ENCODE measurements at regions not wholly inside any gene's neighbourhood (a gene's known extent, or its start where the extent isn't known, plus 50 kb on each side); places are given as distances from the start of the nearest gene placed in this dataset.

GRCh38 chr2:120423167-120423943 is 77.4 kb downstream of the INHBB start:
- H3K4me3 ChIP-seq: no peak overlapping the region
- no peak overlapping the region for H3K27ac ChIP-seq

DNA sequence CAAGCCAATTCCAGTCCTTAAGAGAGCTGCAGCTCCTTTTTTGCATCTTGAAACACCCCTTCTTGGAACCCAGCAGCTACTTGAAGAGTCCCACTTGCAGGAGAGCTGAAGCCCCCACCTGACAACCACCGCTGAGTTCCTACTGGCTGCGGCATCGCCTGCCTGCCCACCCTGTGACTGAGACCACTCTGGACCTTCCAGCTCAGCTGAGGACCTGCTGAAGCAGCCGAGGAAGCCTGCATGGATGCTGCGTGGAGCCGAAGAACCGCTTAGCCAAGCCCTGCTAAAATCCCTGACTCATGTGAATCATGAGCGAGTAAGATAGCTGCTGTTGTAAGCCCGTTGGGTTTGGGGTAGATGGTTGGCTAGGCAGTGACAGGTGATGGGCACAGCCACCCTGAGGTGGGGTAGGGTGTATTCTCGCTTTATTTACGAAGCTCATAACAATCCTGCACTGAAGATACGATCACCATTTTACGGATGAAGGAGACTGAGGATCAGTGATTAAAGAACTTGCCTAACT is 78.4 kb downstream of the INHBB start:
- H3K4me3 ChIP-seq: no peak overlapping the region
- no peak overlapping the region for H3K27ac ChIP-seq

- no peak overlapping the region for H3K27ac ChIP-seq
- H3K4me3 ChIP-seq: no peak overlapping the region
These were observed 79.1 kb downstream of the INHBB start for GRCh38 chr2:120425014-120425413.

GRCh38 chr2:120428748-120429147 is 82.8 kb downstream of the INHBB start:
- no peak overlapping the region for H3K4me3 ChIP-seq

DNA sequence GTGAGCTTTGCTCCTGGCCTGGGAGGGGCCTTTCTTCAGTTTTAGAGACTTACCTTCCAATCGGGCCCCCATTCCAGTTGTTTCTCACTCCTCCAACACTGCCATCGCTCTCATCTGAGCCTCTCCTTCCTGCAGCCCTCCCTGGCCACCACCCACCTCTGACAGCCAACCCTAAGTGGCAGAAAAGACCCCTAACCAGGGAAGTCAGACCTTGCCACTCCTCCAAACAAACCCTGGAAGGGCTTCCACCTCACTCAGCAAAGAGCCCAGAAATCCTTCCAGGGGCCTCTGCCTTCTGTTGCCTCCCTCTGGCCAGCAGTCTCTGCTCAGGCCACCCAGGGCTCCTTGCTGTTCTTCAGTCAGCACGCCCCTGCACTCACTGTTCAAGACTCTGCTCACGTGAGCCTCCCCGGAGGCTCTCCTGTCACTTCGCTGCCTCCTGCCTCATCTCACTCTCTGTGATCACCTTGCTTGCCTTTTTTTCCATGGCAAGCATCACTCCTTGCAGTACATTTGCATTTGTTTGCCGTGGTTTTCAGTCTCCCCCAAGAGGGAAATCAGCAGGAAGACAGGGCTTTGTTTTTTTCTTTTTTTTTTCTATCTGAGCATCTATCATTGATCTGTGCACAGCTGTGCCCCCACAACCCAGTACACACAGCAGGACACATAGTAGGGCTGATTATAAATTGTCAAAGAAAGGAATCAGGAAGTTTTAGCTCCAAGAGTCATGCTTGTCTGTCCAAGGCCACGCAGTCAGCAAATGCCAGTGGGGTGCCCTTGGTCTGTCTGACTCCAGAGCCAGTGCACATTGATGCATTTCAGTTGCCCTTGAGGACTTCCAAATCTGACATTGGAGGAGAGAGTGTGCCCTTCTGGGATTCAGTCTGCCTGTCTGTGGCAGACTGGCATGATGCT is 83.9 kb downstream of the INHBB start:
- no peak overlapping the region for H3K4me3 ChIP-seq
- no peak overlapping the region for H3K27ac ChIP-seq

More at GRCh38 chr2:120428748-120429147, 82.8 kb downstream of the INHBB start:
- H3K27ac ChIP-seq: no peak overlapping the region

- H3K4me3 ChIP-seq: no peak overlapping the region
These were observed 84.5 kb downstream of the INHBB start for GRCh38 chr2:120430501-120430830.

GRCh38 chr2:120430957-120431356 is 85.0 kb downstream of the INHBB start:
- H3K27ac ChIP-seq: no peak overlapping the region
- H3K4me3 ChIP-seq: no peak overlapping the region

More at GRCh38 chr2:120430501-120430830, 84.5 kb downstream of the INHBB start:
- no peak overlapping the region for H3K27ac ChIP-seq

DNA sequence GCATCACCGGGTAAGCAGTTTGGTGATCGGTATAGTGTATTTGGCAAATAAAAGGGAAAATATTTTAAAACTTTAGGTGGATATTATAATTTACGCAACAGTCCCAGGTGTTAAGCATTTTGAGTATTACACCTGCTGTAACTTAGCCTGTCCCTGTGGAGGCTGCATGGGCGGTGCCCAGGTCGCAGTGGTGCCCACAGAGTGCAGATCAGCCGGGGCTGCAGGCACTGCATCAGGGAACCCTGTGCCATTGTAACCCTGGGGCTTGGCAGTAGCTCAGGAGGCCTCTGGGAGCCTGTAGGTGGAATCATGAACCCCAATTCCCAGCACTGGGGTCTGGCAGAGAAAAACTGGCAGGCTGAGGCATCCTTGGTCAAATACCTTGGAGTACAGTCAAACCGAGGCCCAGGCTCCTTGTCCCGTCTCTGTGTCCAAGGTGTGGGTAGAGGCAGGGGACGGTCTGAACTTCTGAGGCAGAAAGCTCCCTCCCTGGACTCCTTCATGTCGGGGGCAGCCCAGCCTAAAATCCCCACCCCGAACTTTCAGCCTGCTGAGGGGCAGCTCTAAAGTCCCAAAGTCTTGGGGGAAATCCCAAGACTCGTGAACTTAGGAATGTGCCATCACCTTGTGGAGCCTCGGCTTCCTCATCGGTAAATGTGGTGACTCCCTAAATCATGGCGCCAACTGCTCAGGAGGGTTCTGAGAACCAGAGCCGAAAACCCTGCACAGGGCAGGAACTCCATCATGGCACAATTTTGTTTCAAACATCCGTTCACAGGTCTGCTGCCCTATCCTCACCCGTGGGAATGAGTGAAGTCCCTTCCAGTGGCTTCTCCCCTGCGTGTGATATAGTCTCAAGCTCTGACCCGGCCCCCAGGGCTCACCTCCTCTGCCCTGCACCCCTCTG is 85.7 kb downstream of the INHBB start:
- H3K4me3 ChIP-seq: no peak overlapping the region
- H3K27ac ChIP-seq: no peak overlapping the region

DNA sequence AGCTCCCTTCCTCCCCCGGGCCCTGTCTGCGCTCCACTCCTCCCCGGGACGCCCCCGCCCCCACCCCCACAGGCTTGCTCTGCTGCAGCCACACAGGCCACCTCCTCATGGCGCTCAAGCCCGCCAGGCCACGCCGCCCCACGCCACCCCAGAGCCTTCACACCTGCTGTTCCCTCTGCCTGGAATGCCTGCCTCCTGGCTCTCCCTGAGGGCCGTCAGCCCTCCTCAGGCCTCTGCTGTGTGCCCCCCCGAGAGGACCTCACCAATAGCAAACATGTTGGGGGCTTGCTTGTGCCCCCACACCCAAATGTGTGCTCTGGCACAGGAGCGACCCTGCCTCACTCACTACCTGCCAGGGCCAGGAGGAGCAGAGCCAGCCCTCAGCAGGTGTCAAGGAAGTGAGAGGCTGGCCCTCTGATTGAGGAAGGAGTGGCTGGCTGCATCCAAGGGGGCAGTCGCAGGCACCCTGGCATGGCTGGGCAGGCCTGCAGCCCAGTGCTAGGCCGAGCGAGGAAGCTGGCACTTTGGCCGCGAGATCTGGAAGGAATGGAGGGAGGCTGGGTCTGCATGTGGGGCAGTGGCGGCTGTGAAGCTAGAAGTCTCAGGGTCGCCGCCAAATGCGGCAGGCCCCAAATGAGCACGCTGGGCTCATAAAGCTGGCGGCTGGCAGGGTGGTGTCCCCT is 86.5 kb downstream of the INHBB start:
- no peak overlapping the region for H3K4me3 ChIP-seq
- H3K27ac ChIP-seq: no peak overlapping the region

DNA sequence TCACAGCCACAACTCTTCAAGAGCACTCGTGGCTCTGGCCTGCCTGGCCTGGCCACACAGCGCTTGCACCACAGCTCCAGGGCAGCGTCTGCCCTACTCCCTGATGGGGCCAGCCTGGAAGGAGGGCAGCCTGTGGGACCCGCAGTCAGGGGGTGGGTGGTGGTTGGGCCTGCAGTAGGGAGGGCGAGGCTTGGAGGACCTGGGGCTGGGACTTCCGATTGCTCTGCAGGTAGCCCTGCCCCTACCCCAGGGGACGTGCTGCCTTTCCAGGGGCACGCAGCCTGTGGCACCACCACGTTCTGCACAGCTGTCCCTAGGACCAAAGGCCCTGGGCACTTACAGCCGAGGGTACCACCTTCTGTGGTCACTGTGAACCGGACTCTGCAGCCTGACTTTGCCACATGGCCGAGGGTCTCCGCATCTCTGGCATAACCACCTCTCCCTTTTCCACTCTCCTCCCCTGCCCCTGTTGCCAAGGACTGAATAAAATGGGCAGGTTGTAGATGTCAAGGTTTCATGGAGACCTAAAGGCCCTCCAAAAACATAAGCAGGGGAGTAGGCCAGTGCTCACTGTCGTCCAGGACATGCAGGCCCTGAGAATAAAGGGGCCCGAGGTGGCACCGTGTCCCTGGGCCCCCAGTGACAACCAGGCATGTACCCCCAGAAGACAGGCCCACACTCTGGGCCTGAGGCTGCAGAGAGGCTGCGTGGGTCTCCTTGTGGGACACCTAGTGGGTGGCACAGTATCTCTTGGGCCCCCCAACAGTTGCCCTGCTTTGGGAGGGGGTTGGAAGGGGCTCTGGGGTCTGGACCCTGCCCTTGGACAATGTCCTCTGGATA is 87.3 kb downstream of the INHBB start:
- no peak overlapping the region for H3K4me3 ChIP-seq
- no peak overlapping the region for H3K27ac ChIP-seq

DNA sequence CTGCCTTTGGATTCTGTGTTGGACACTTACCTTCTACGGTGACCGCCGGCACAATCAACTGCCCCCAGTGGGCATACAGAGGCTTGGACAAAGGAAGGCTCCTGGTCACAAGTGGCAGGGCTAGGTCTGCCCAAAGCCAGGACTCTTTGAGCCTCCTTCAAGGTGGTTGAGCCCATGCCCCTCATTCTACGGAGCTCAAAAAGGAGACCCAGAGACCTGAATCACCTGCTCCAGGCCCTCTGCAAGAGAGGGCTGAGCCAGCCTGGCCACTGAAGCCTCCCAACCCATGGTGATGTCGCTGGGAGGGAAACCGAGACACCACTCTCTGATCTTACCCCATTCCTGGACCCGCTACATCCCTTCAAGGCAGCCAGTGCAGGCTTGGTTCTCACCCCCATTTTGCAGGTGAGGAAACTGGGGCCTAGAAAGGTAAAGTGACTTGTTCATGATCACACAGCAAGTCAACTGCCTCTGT is 87.9 kb downstream of the INHBB start:
- peak overlapping the region in 1 of 21 experiments; percentile 40 for H3K27ac ChIP-seq
- no peak overlapping the region for H3K4me3 ChIP-seq

DNA sequence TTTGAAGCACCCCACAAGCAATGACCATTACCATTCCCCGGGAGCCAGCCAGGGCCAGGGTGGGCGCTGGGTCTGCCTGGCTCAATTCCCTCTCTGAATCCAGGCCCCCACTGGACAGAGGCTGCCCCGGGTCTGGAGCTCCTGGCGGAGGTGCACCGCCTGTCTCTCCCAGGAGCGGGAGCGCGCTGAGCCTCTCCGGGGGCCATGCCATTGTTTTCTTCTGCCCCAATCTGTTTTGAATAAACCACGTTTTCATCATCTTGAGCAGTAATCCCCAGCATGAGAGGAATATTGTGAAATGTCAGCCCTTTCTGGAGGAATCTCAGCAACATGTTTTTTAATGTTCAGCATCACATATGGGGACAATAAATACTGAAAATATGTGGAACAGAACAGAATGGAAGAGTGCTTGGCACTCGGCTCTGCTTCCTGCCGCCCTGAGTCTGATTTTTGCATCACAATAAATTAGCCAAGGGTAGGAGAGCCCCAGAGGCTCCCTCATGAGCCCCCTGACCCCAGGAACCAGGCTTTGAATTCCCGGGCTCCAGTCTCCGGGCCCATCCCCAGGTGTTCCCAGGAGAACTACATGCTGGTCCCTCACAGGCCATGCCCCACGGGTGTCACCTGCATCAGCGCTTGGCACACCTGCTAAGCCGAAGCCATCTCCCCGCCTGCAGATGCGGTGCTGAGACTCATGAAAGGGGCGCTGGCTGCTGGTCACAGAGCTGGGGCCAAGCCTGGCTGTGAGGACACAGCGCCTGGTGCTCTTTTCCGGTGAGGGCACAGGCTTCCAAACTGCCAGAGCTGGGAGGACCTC is 88.8 kb downstream of the INHBB start:
- no peak overlapping the region for H3K4me3 ChIP-seq

DNA sequence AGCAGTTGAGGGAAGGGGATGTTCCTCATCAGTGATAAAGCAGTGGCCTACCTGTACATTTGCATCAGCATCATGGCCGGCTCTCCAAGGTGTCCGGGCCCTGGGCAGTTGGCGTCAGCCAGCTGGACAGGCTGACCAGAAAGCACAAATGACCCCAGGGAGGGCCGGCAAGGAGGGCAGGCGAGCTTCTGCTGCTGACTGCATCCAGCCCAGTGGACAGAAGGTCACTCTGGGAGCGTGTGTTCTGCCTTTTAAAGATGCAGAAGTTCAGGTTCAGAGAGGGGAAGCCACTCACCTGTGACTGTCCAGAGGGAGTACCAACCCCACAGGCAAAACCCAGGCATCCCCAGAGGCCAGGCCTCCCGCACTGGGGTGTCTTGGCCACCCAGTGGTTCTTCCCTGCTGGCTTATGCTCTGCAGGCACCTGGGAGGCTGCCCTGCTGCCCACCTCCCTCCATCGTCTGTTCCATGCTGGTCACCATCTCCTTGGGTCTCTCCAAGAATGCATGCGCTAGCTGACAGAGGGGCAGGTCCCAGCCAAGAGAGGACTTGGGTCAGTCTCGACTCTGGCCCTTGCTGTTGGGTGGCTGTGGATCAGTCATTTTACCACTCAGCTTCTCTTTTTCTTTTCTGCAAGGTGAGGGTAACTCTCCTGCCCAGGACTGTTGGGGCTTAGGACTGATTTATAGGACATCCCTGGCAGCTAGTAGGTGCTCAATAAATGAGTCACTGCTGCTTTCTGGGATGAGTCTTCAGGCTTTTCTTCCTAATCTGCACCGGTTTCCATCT is 89.9 kb downstream of the INHBB start:
- Histone ChIP-seq H3K27ac (peak overlapping the region in 1 of 21 experiments; percentile 26), H3K4me3 (no peak overlapping the region)

More for the DNA sequence above, 88.8 kb downstream of the INHBB start:
- peak overlapping the region in 3 of 21 experiments; percentile 1 to 45 (median 40) for H3K27ac ChIP-seq

- peak overlapping the region in 1 of 21 experiments; percentile 27 for H3K27ac ChIP-seq
These were observed 90.5 kb downstream of the INHBB start for GRCh38 chr2:120436460-120436739.

GRCh38 chr2:120436885-120437603 is 91.1 kb downstream of the INHBB start:
- Histone ChIP-seq H3K27ac (peak overlapping the region in 1 of 21 experiments; percentile 27), H3K4me3 (no peak overlapping the region)

More at GRCh38 chr2:120436460-120436739, 90.5 kb downstream of the INHBB start:
- H3K4me3 ChIP-seq: no peak overlapping the region

GRCh38 chr2:120437604-120438000 is 91.7 kb downstream of the INHBB start:
- H3K4me3 ChIP-seq: no peak overlapping the region
- H3K27ac ChIP-seq: no peak overlapping the region

All from skin epidermis (tissue), 12 donors.